ENCODE measurements at regions not wholly inside any gene's neighbourhood (a gene's known extent, or its start where the extent isn't known, plus 50 kb on each side); places are given as distances from the start of the nearest gene placed in this dataset.

DNA sequence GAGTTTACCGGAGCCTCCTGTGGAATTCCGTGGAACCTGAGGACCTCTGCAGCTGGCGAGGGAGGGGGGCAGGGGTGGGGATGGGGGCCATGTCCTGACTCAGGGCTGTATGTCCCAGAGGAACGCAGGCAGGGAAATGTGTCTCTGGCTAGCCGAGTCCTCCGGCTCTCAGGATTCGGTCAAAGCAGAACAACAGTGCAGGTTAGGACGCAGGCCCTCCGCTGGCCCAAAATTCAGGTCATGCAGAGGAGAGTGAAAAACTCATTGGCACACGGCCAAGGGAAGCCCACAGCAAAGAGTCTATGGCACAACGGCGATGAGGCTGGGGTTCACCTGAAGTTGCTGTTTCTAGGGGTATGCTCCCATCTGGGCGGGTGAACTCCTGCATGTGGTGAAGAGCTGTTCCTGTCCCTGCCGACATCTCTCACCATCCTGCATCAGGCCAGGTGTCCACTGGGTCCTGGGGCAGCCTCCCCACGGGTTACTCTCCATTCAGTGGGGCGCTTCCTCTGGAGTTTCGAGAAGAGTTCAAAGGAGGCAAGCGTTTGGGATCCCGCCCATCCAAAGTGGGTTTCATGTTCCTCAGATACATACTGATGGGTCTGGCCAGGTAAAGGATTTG is 1055.3 kb downstream of the BRD1 start:
- Histone ChIP-seq H2AFZ (ENCODE audit: insufficient read depth, low read depth, low read length, poor library complexity, severe bottlenecking) (no peak overlapping the region), H3K36me3 (replicated peaks in 1 of 2; ENCODE audit: control extremely low read depth in 1 of 2, control insufficient read depth in 1 of 2, extremely low read depth in 1 of 2, insufficient read depth in 2 of 2, low read length in 1 of 2) (no peaks in the 10 kb centered on the region), H3K4me1 (ENCODE audit: control insufficient read depth in 2 of 2, insufficient read depth in 2 of 2, low read length in 2 of 2) (no peaks in the 10 kb centered on the region), H3K9ac (ENCODE audit: low read length) (no peak overlapping the region), H4K20me1 (ENCODE audit: control insufficient read depth, insufficient read depth, low read length, poor library complexity, severe bottlenecking) (no peaks in the 10 kb centered on the region), H3K27me3 (replicated peaks in 1 of 4; ENCODE audit: control extremely low read depth in 1 of 4, control insufficient read depth in 3 of 4, insufficient read depth in 4 of 4, low read length in 3 of 4) (no peaks in the 10 kb centered on the region), H3K4me2 (replicated peaks; ENCODE audit: low read depth, low read length, poor library complexity, severe bottlenecking) (no peak overlapping the region), H3K27ac (ENCODE audit: low read length in 2 of 2) (no peak overlapping the region), H3K79me2 (ENCODE audit: control insufficient read depth, insufficient read depth, low read length) (no peaks in the 10 kb centered on the region), H3K9me3 (ENCODE audit: control extremely low read depth in 1 of 3, control insufficient read depth in 2 of 3, insufficient read depth in 1 of 3, low read length in 2 of 3) (peaks cover 3 to 14% (median 13%) of the 10 kb centered on the region in 3 donors), H3K4me3 (ENCODE audit: control extremely low read depth in 1 of 5, extremely low read depth in 1 of 5, insufficient read depth in 1 of 5, low read depth in 2 of 5, low read length in 4 of 5) (no peak overlapping the region)
- peaks cover 10% of the 10 kb centered on the region for H3K27me3 Mint-ChIP-seq
- intact Hi-C loops (cut with micrococcal nuclease): no loop called here
- ATAC-seq (ENCODE audit: low read depth) (no peak), DNase-seq (no peak)
- TF ChIP-seq, protein P1, sequence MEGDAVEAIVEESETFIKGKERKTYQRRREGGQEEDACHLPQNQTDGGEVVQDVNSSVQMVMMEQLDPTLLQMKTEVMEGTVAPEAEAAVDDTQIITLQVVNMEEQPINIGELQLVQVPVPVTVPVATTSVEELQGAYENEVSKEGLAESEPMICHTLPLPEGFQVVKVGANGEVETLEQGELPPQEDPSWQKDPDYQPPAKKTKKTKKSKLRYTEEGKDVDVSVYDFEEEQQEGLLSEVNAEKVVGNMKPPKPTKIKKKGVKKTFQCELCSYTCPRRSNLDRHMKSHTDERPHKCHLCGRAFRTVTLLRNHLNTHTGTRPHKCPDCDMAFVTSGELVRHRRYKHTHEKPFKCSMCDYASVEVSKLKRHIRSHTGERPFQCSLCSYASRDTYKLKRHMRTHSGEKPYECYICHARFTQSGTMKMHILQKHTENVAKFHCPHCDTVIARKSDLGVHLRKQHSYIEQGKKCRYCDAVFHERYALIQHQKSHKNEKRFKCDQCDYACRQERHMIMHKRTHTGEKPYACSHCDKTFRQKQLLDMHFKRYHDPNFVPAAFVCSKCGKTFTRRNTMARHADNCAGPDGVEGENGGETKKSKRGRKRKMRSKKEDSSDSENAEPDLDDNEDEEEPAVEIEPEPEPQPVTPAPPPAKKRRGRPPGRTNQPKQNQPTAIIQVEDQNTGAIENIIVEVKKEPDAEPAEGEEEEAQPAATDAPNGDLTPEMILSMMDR (IDR thresholded peaks at IDR 0.05): no peak
- TF ChIP-seq EZH2 (IDR thresholded peaks at IDR 0.05; ENCODE audit: borderline replicate concordance, insufficient read depth, low read depth, low read length, poor library complexity, severe bottlenecking): no peak
- peaks cover 9% of the 10 kb centered on the region for H3K9me3 Mint-ChIP-seq (ENCODE audit: insufficient read depth)
- H3K27ac Mint-ChIP-seq: no peak overlapping the region
- H3K4me1 Mint-ChIP-seq: no peaks in the 10 kb centered on the region
- WGBS (ENCODE audit: insufficient coverage): 86% methylated on average over 16 of the region's 19 CpGs
- POLR2A ChIA-PET: no interaction called here
- H3K4me3 Mint-ChIP-seq: no peak overlapping the region
- CTCF ChIA-PET: no interaction called here

DNA sequence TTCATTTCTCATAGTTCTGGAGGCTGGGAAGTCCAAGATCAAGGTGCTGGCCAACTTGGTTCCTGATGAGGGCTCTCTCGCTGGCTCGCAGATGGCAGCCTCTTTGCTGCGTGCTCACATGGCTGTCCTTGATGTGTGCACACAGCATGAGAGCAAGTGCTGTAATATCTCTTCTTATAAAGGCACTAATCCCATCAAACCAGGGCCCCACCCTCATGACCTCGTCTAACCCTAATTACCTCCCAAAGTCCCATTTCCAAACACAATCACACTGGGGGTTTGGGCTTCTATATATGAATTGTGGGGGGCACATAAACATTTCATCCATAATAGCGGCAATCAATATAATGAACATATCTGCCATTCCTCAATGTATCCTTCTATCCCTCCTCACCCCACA is 1062.1 kb downstream of the BRD1 start:
- no peaks in the 10 kb centered on the region for H3K4me1 Mint-ChIP-seq
- WGBS (ENCODE audit: insufficient coverage): 97% methylated on average over 3 of the region's 5 CpGs
- no peak overlapping the region for H3K9ac ChIP-seq (ENCODE audit: low read length)
- H3K4me2 ChIP-seq (replicated peaks; ENCODE audit: low read depth, low read length, poor library complexity, severe bottlenecking): no peak overlapping the region
- no peaks in the 10 kb centered on the region for H4K20me1 ChIP-seq (ENCODE audit: control insufficient read depth, insufficient read depth, low read length, poor library complexity, severe bottlenecking)
- H3K9me3 Mint-ChIP-seq (ENCODE audit: insufficient read depth): peaks cover 14% of the 10 kb centered on the region
- POLR2A ChIA-PET: no interaction called here
- H3K36me3 ChIP-seq (replicated peaks in 1 of 2; ENCODE audit: control extremely low read depth in 1 of 2, control insufficient read depth in 1 of 2, extremely low read depth in 1 of 2, insufficient read depth in 2 of 2, low read length in 1 of 2): no peaks in the 10 kb centered on the region
- no peak overlapping the region for H3K27ac ChIP-seq (ENCODE audit: low read length in 2 of 2)
- H3K4me3 ChIP-seq (ENCODE audit: control extremely low read depth in 1 of 5, extremely low read depth in 1 of 5, insufficient read depth in 1 of 5, low read depth in 2 of 5, low read length in 4 of 5): no peak overlapping the region
- no peaks in the 10 kb centered on the region for H3K27me3 ChIP-seq (replicated peaks in 1 of 4; ENCODE audit: control extremely low read depth in 1 of 4, control insufficient read depth in 3 of 4, insufficient read depth in 4 of 4, low read length in 3 of 4)
- intact Hi-C loops (cut with micrococcal nuclease): no loop called here
- no peak overlapping the region for H2AFZ ChIP-seq (ENCODE audit: insufficient read depth, low read depth, low read length, poor library complexity, severe bottlenecking)
- no peaks in the 10 kb centered on the region for H3K4me1 ChIP-seq (ENCODE audit: control insufficient read depth in 2 of 2, insufficient read depth in 2 of 2, low read length in 2 of 2)
- TF ChIP-seq, protein P1 (IDR thresholded peaks at IDR 0.05): no peak
- no peak for TF ChIP-seq EZH2 (IDR thresholded peaks at IDR 0.05; ENCODE audit: borderline replicate concordance, insufficient read depth, low read depth, low read length, poor library complexity, severe bottlenecking)
- H3K4me3 Mint-ChIP-seq: no peak overlapping the region
- H3K79me2 ChIP-seq (ENCODE audit: control insufficient read depth, insufficient read depth, low read length): no peaks in the 10 kb centered on the region
- DNase-seq (no peak), ATAC-seq (ENCODE audit: low read depth) (no peak)
- H3K27ac Mint-ChIP-seq: no peak overlapping the region
- peaks cover 3 to 11% (median 8%) of the 10 kb centered on the region in 3 donors for H3K9me3 ChIP-seq (ENCODE audit: control extremely low read depth in 1 of 3, control insufficient read depth in 2 of 3, insufficient read depth in 1 of 3, low read length in 2 of 3)
- CTCF ChIA-PET: no interaction called here
- H3K27me3 Mint-ChIP-seq: no peaks in the 10 kb centered on the region
